Pancreas (tissue), 10 donors: ENCODE measurements at regions not wholly inside any gene's neighbourhood (a gene's known extent, or its start where the extent isn't known, plus 50 kb on each side); places are given as distances from the start of the nearest gene placed in this dataset.

Experiments used
- ATAC-seq, 4 donors: fragments of 200-7000 bp; cut with Tn5 transposase; one replicate each; pipeline versions ENCODE4 v1.8.0 to v1.9.1; 2020; ENCODE audit warnings: mild to moderate bottlenecking in 4 of 4, moderate library complexity in 4 of 4
- DNase-seq, 6 donors: peaks; one replicate each; pipeline ENCODE4 v3.0.0-alpha.2; 2020
- FAIRE-seq: peaks from 2 replicates; lab custom pipeline; 2012; peaks lifted over from hg19 to GRCh38; lab: Jason Lieb, UNC
- H3K27ac ChIP-seq, 4 donors: fragments of 200-600 bp; sonication (generic); 1 replicate in 3 of 4; 2 replicates in 1 of 4; pipeline versions ENCODE4 v1.5.0 to v1.8.0; 2020
- H3K27me3 ChIP-seq, 4 donors: fragments of 200-600 bp; one replicate each; pipeline ENCODE4 v1.8.0; 2021
- H3K36me3 ChIP-seq, 3 donors: fragments of 200-600 bp; sonication (generic) in 1 of 3; one replicate each; pipeline versions ENCODE4 v1.5.0 to v1.8.0; 2020 to 2021
- H3K4me1 ChIP-seq, 3 donors: fragments of 200-600 bp; one replicate each; pipeline ENCODE4 v1.8.0; 2021
- H3K4me3 ChIP-seq, 4 donors: fragments of 200-600 bp; sonication (generic) in 2 of 4; one replicate each; pipeline versions ENCODE4 v1.5.0 to v1.8.0; 2020 to 2021
- H3K9me3 ChIP-seq, 4 donors: fragments of 200-600 bp; one replicate each; pipeline ENCODE4 v1.8.0; 2021
- CTCF ChIP-seq, 4 donors: fragments of 200-600 bp; sonication (generic) in 3 of 4; IDR thresholded peaks; one replicate each; pipeline versions ENCODE4 v1.5.0 to v1.8.0; 2021; ENCODE audit warnings: antibody characterized with exemption in 4 of 4
- WGBS, 2 donors: extraction: QIAGEN DNeasy Blood & Tissue Kit; methylation state at CpG; one replicate each; pipeline ENCODE4 v1.1.7; 2013; 5-methylcytosine and 5-hydroxymethylcytosine counted together
- intact Hi-C, 3 donors: fragments of 100-400 bp; cut with DNase I; formaldehyde crosslinking; loops; one replicate each; pipeline versions ENCODE4 v1.11.1 to v1.14.2; 2022
- donor health status: healthy with polysubstance abuse.
- donor health status: DM: no; HTN: no; CAD: no; lungs with moderate emphysema.
- donor health status: DM: no; HTN: no; CAD: no.
- donor health status: control.
- donor health status: control.
- donor health status: Bipolar disorder and iron deficiency.
- donor health status: DM: yes; HTN: yes; CAD: no.
- donor health status: DM: no; HTN: no; CAD: no.
- donor health status: DM: no; HTN: no; CAD: no.
- donor health status: DM: yes; HTN: yes; CAD: no.

DNA sequence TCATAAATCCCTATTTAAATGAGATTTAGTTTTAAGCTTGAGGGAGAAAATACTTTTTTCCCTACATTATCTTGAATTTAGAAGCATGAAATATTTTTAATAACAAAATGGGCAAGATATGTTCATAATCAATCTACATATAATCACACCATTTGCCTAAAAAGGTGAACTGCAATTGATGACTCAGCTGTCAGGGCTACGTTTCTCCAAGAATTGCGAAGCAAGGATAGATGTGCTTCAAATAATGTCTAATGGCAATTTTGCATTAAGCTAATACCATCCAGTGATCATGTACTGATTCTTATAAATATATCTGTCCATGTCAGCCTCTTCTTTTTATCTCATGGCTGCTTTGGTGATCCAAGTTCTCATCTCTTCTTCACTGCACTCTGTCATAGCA lies 404.4 kb downstream of the MAN2A1 start:
- H3K4me3 ChIP-seq: no peak overlapping the region
- FAIRE-seq: no peak

DNA sequence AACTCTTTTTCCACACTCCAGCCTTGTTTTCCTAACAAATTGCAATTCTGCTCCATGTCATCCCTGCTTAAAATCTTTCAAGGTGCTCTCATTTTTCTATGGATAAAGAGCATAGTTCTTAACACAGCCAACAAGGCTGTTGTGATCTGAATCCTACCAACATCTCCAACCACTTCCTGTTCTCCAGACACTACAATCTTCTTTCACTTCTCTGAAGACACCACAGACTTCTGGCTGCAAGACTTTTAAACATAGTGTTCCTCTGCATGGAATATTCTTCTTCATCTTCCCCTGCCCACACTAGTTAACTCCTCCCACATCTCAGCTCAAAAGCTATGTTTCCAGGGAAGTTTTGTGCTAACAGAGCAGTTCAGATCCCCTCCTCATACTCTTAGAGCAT lies 404.8 kb downstream of the MAN2A1 start:
- H3K27ac ChIP-seq: no peak overlapping the region
- no peaks in the 10 kb centered on the region for H3K9me3 ChIP-seq
- no peaks in the 10 kb centered on the region for H3K27me3 ChIP-seq
- FAIRE-seq: no peak
- no peak overlapping the region for H3K4me3 ChIP-seq
- no peaks in the 10 kb centered on the region for H3K36me3 ChIP-seq
- peaks cover 0 to 10% (median 10%) of the 10 kb centered on the region in 3 donors for H3K4me1 ChIP-seq
- no peak for DNase-seq
- peak in 1 of 4 donors; percentile 65 for ATAC-seq
- TF ChIP-seq CTCF (IDR thresholded peaks at IDR 0.05): no peak
- intact Hi-C loops: no loop called here

More for the DNA sequence above, 404.4 kb downstream of the MAN2A1 start:
- no peak for TF ChIP-seq CTCF (IDR thresholded peaks at IDR 0.05)
- DNase-seq: no peak
- H3K9me3 ChIP-seq: no peaks in the 10 kb centered on the region
- intact Hi-C loops: no loop called here
- no peaks in the 10 kb centered on the region for H3K27me3 ChIP-seq
- H3K27ac ChIP-seq: no peak overlapping the region
- no peaks in the 10 kb centered on the region for H3K36me3 ChIP-seq
- no peak for ATAC-seq
- H3K4me1 ChIP-seq: peaks cover 0 to 10% (median 10%) of the 10 kb centered on the region in 3 donors
- 84 to 91% methylated on average over 2 of the region's 2 CpGs for WGBS, 2 donors

GRCh38 chr5:110096419-110096818 lies 406.7 kb downstream of the MAN2A1 start:
- DNase-seq (no peak), ATAC-seq (peak in 1 of 4 donors; percentile 72), FAIRE-seq (peak; percentile 29)
- H3K36me3 ChIP-seq: no peaks in the 10 kb centered on the region
- no peaks in the 10 kb centered on the region for H3K27me3 ChIP-seq
- no peak overlapping the region for H3K27ac ChIP-seq
- H3K4me1 ChIP-seq: peaks cover 0 to 10% (median 10%) of the 10 kb centered on the region in 3 donors
- H3K9me3 ChIP-seq: no peaks in the 10 kb centered on the region
- intact Hi-C loops: no loop called here
- no peak for TF ChIP-seq CTCF (IDR thresholded peaks at IDR 0.05)
- no peak overlapping the region for H3K4me3 ChIP-seq
- WGBS, 2 donors: 81 to 93% methylated on average over 1 of the region's 1 CpG

DNA sequence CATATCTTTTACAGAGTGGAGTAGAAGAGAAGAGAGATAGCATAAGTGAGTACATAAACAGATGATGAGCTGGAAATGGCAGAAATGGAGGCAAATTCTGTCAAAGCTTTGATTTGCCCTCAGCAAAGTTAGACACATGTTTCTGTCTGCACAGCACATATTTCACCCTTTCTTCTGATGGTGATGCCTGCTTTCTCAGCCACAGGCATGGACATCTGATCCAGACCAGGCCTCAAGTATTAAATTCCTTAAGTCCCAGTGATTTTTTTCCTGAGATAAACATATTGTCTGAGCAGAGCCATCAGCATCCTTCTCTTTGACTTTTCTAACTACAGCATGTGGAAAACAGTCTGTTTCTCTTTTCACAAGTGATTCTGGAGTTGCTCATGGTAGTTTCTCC lies 409.8 kb downstream of the MAN2A1 start:
- no peak for ATAC-seq

GRCh38 chr5:110103081-110103480 lies 413.4 kb downstream of the MAN2A1 start:
- FAIRE-seq (no peak), ATAC-seq (no peak), DNase-seq (no peak)
- no peak for TF ChIP-seq CTCF (IDR thresholded peaks at IDR 0.05)
- no peak overlapping the region for H3K4me3 ChIP-seq
- intact Hi-C loops: no loop called here
- H3K36me3 ChIP-seq: no peaks in the 10 kb centered on the region
- H3K9me3 ChIP-seq: no peaks in the 10 kb centered on the region
- WGBS, 2 donors: 82 to 92% methylated on average over 1 of the region's 1 CpG
- H3K27ac ChIP-seq: no peak overlapping the region
- H3K4me1 ChIP-seq: peaks cover 0 to 9% (median 0%) of the 10 kb centered on the region in 3 donors
- H3K27me3 ChIP-seq: no peaks in the 10 kb centered on the region

More for the DNA sequence above, 409.8 kb downstream of the MAN2A1 start:
- Histone ChIP-seq H3K4me3 (no peak overlapping the region), H3K36me3 (no peaks in the 10 kb centered on the region), H3K27me3 (no peaks in the 10 kb centered on the region), H3K4me1 (no peaks in the 10 kb centered on the region), H3K27ac (no peak overlapping the region), H3K9me3 (no peaks in the 10 kb centered on the region)
- TF ChIP-seq CTCF (IDR thresholded peaks at IDR 0.05): no peak
- no peak for DNase-seq
- no peak for FAIRE-seq
- intact Hi-C loops: no loop called here
